Thoracic aorta (tissue), 2 donors: ENCODE measurements at regions not wholly inside any gene's neighbourhood (a gene's known extent, or its start where the extent isn't known, plus 50 kb on each side); places are given as distances from the start of the nearest gene placed in this dataset.

Experiments used
- ATAC-seq: fragments of 150-250 bp; one replicate; pipeline ENCODE4 v1.8.0; 2017; ENCODE audit warnings: low read depth; ENCODE audit not compliant: insufficient number of reproducible peaks, low FRiP score
- DNase-seq: peaks from one replicate; pipeline ENCODE4 v3.0.0-alpha.2; 2020; ENCODE audit warnings: low spot score
- H3K27ac ChIP-seq, 2 donors: fragments of 200-600 bp; sonication (generic); 1 replicate in 1 of 2; 2 replicates in 1 of 2; pipeline ENCODE4 v1.5.1; 2016; ENCODE audit warnings: mild to moderate bottlenecking in 2 of 2, moderate library complexity in 2 of 2
- H3K27me3 ChIP-seq: fragments of 200-600 bp; sonication (generic); replicated peaks from 2 replicates; pipeline ENCODE4 v1.6.0; 2016; ENCODE audit warnings: mild to moderate bottlenecking; ENCODE audit not compliant: insufficient read depth
- H3K36me3 ChIP-seq: fragments of 200-600 bp; sonication (generic); one replicate; pipeline ENCODE4 v1.5.1; 2016
- H3K4me1 ChIP-seq, 2 donors: fragments of 200-600 bp; sonication (generic); 1 replicate in 1 of 2; 2 replicates in 1 of 2; pipeline versions ENCODE4 v1.5.1 to v1.6.0; 2016; ENCODE audit warnings: low read depth in 2 of 2, mild to moderate bottlenecking in 1 of 2; ENCODE audit not compliant: control insufficient read depth in 1 of 2
- H3K4me3 ChIP-seq: fragments of 200-600 bp; sonication (generic); 2 replicates; pipeline ENCODE4 v1.5.1; 2016; ENCODE audit warnings: mild to moderate bottlenecking
- H3K9me3 ChIP-seq: fragments of 200-600 bp; sonication (generic); 2 replicates; pipeline ENCODE4 v1.5.1; 2016
- CTCF ChIP-seq: fragments of 200-600 bp; sonication (generic); IDR thresholded peaks from one replicate; pipeline ENCODE4 v1.5.1; 2019; ENCODE audit warnings: antibody characterized with exemption

GRCh38 chr2:217551252-217551899 is 451.4 kb downstream of the TNS1 start:
- ATAC-seq, result no peak
- no peak overlapping the region for H3K27ac ChIP-seq

GRCh38 chr2:217539126-217539525 is 463.7 kb downstream of the TNS1 start:
- no peak for ATAC-seq
- H3K27ac ChIP-seq, result no peak overlapping the region
- no peak overlapping the region for H3K4me3 ChIP-seq
- TF ChIP-seq CTCF, result no peak
- H3K27me3 ChIP-seq, result no peaks in the 10 kb centered on the region
- DNase-seq, result no peak
- H3K9me3 ChIP-seq, result no peaks in the 10 kb centered on the region
- no peaks in the 10 kb centered on the region for H3K36me3 ChIP-seq
- H3K4me1 ChIP-seq, result no peaks in the 10 kb centered on the region

More at GRCh38 chr2:217551252-217551899, 451.4 kb downstream of the TNS1 start:
- Histone ChIP-seq H3K4me1 (peaks cover 13 to 23% of the 10 kb centered on the region in 2 donors), H3K9me3 (no peaks in the 10 kb centered on the region), H3K4me3 (no peak overlapping the region), H3K36me3 (no peaks in the 10 kb centered on the region), H3K27me3 (no peaks in the 10 kb centered on the region)
- no peak for TF ChIP-seq CTCF
- no peak for DNase-seq

- H3K9me3 ChIP-seq, result no peaks in the 10 kb centered on the region
- no peak for ATAC-seq
- no peaks in the 10 kb centered on the region for H3K36me3 ChIP-seq
- H3K4me3 ChIP-seq, result no peak overlapping the region
- DNase-seq, result no peak
- no peak overlapping the region for H3K27ac ChIP-seq
- no peak for TF ChIP-seq CTCF
- H3K27me3 ChIP-seq, result no peaks in the 10 kb centered on the region
- H3K4me1 ChIP-seq, result no peaks in the 10 kb centered on the region
Observed at GRCh38 chr2:217538719-217539118, 464.1 kb downstream of the TNS1 start.

GRCh38 chr2:217535957-217536708 is 466.7 kb downstream of the TNS1 start:
- ATAC-seq, result no peak
- DNase-seq, result no peak

More at GRCh38 chr2:217535957-217536708, 466.7 kb downstream of the TNS1 start:
- Histone ChIP-seq H3K9me3 (no peaks in the 10 kb centered on the region), H3K4me3 (no peak overlapping the region), H3K4me1 (no peaks in the 10 kb centered on the region), H3K36me3 (no peaks in the 10 kb centered on the region), H3K27ac (no peak overlapping the region), H3K27me3 (no peaks in the 10 kb centered on the region)
- no peak for TF ChIP-seq CTCF
